ENCODE measurements at regions not wholly inside any gene's neighbourhood (a gene's known extent, or its start where the extent isn't known, plus 50 kb on each side); places are given as distances from the start of the nearest gene placed in this dataset.

DNA sequence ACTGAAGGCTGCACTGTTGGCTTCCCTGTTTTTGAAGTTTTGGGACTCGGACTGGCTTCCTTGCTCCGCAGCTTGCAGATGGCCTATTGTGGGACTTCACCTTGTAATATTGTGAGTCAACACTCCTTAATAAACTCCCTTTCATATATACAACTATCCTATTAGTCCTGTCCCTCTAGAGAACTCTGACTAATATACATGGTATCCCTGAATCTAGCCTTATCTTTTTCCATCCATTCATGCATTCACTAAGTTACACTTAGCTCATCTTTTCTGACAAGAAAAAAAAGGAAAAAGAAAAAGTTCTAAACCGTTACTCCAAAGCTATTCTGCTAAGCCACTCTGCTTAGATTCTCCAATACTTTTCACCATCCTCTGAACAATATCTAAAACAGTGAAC is 1260.2 kb upstream of the PCDH7 start:
- no peak for DNase-seq

DNA sequence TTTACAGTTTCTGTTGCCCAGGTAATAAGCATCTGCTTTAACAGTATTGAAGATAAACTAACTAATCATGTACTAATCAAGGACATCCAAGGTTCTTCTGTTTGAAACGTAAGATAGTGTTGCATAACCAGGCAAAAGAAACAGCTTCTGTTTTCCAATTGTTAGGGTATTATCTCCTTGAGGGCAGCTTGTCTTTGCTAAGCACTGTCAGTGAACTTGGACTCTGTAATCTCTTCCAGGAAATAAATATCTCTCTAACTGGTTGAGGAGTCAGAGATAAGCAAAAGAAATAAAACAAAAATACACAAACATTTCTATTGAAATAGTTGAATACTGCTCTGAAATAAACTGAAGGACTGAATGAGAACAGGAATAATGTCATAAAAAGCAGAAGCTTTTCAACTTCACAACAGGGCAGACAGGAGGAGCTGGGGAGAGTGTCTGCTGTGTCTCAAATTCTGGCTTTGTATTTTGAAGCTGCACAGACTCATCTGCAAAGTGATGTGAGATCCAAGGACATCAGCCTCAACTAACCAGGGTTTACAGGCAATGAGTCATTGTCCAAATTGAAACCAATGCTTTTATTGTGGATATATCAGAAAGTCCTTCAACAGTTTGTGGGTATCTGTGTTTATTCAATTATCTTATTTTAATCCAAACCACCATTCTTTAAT is 1253.0 kb upstream of the PCDH7 start:
- no peak for DNase-seq
